Loucy (cell line): ENCODE measurements at regions not wholly inside any gene's neighbourhood (a gene's known extent, or its start where the extent isn't known, plus 50 kb on each side); places are given as distances from the start of the nearest gene placed in this dataset.

Source experiments
- EZH2phosphoT487 ChIP-seq: fragments of 200-600 bp; IDR thresholded peaks from 2 replicates; pipeline ENCODE4 v1.6.1; 2018; ENCODE audit warnings: antibody characterized with exemption, mild to moderate bottlenecking, moderate library complexity, borderline replicate concordance
- TF ChIP-seq, protein P1 (sequence below): fragments of 200-600 bp; sonication (generic); conservative IDR thresholded peaks from 2 replicates; pipeline ENCODE4 v1.5.1; 2014; ENCODE audit warnings: mild to moderate bottlenecking, antibody characterized with exemption, low read length

DNA sequence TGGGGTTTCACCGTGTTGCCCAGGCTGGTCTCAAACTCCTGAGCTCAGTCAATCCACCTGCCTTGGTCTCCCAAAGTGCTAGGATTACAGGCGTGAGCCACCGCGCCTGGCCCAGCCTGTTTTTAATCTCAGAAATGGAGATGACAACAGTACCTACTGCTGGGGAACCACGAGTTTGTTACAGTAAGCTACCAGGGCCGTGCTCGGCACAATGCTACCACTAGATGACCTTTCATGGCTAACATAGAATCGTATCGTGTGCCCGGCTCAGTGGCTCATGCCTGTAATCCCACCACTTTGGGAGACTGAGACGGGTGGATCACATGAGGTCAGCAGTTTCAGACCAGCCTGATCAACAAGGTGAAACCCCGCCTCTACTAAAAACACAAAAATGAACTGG is 90.8 kb upstream of the SLC34A2 start:
- TF ChIP-seq, protein P1, sequence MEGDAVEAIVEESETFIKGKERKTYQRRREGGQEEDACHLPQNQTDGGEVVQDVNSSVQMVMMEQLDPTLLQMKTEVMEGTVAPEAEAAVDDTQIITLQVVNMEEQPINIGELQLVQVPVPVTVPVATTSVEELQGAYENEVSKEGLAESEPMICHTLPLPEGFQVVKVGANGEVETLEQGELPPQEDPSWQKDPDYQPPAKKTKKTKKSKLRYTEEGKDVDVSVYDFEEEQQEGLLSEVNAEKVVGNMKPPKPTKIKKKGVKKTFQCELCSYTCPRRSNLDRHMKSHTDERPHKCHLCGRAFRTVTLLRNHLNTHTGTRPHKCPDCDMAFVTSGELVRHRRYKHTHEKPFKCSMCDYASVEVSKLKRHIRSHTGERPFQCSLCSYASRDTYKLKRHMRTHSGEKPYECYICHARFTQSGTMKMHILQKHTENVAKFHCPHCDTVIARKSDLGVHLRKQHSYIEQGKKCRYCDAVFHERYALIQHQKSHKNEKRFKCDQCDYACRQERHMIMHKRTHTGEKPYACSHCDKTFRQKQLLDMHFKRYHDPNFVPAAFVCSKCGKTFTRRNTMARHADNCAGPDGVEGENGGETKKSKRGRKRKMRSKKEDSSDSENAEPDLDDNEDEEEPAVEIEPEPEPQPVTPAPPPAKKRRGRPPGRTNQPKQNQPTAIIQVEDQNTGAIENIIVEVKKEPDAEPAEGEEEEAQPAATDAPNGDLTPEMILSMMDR = no peak
- no peak for TF ChIP-seq EZH2phosphoT487
